IMR-90 (cell line): ENCODE measurements at regions not wholly inside any gene's neighbourhood (a gene's known extent, or its start where the extent isn't known, plus 50 kb on each side); places are given as distances from the start of the nearest gene placed in this dataset.
A peak's percentile ranks its signal among the peaks of the same experiment; 100 is the strongest.

ENCODE experiments used
- ATAC-seq: fragments of 200-7000 bp; cut with Tn5 transposase; 2 replicates; pipeline ENCODE4 v1.9.1; 2020; ENCODE audit warnings: low read depth, mild to moderate bottlenecking, moderate library complexity
- BruUV-seq: library from RNA; stranded (reverse); fragments of 400-500 nt; replicated peaks from 2 replicates; lab custom pipeline; 2021; lab: Mats Ljungman, UMichigan
- CTCF ChIA-PET: fragments of 300-600 bp; formaldehyde crosslinking; extraction: SDS; loops from one replicate; lab custom pipeline; 2021; ENCODE audit warnings: antibody characterized with exemption; lab: Yijun Ruan, JAX
- POLR2A ChIA-PET: fragments of 300-600 bp; sonication (Branson Sonifier 250); formaldehyde crosslinking; loops from one replicate; lab custom pipeline; 2022; ENCODE audit warnings: antibody characterized with exemption; ENCODE audit not compliant: unreplicated experiment; lab: Charles Lee
- DNase-seq: peaks from one replicate; pipeline ENCODE4 v3.0.0; 2013
- H2AFZ ChIP-seq: replicated peaks from 2 replicates; pipeline ENCODE3; 2013; ENCODE audit warnings: low read length, mild to moderate bottlenecking; ENCODE audit not compliant: poor library complexity
- H2AK5ac ChIP-seq: 2 replicates; pipeline ENCODE4 v1.6.1; 2013; ENCODE audit warnings: low read depth, low read length, inconsistent platforms
- H2AK9ac ChIP-seq: replicated peaks from 2 replicates; pipeline ENCODE3; 2013; ENCODE audit warnings: mild to moderate bottlenecking, low read depth, low read length, moderate library complexity; ENCODE audit not compliant: poor library complexity
- H2BK120ac ChIP-seq: 2 replicates; pipeline ENCODE4 v1.6.1; 2013; ENCODE audit warnings: low read depth, low read length, inconsistent platforms
- H2BK15ac ChIP-seq: 3 replicates; pipeline ENCODE4 v1.6.1; 2013; ENCODE audit warnings: low read depth, low read length, inconsistent platforms
- H2BK20ac ChIP-seq: 2 replicates; pipeline ENCODE4 v1.6.1; 2013; ENCODE audit warnings: low read depth, mild to moderate bottlenecking, inconsistent platforms, low read length, moderate library complexity
- H2BK5ac ChIP-seq: 2 replicates; pipeline ENCODE4 v1.6.1; 2013; ENCODE audit warnings: mild to moderate bottlenecking, low read depth, low read length, inconsistent platforms; ENCODE audit not compliant: poor library complexity, severe bottlenecking
- H3K14ac ChIP-seq: replicated peaks from 2 replicates; pipeline ENCODE4 v1.6.1; 2013; ENCODE audit warnings: low read depth, low read length, inconsistent platforms
- H3K18ac ChIP-seq: 2 replicates; pipeline ENCODE4 v1.6.1; 2013; ENCODE audit warnings: low read depth, low read length, control low read depth
- H3K23ac ChIP-seq: 2 replicates; pipeline ENCODE4 v1.6.1; 2013; ENCODE audit warnings: low read depth, low read length, inconsistent platforms
- H3K27ac ChIP-seq: 2 replicates; pipeline ENCODE4 v1.5.1; 2013; ENCODE audit warnings: mild to moderate bottlenecking, control low read depth, low read length; ENCODE audit not compliant: insufficient read depth
- H3K27me3 ChIP-seq: 2 replicates; pipeline ENCODE4 v1.6.1; 2013; ENCODE audit warnings: low read length; ENCODE audit not compliant: control insufficient read depth, insufficient read depth
- H3K36me3 ChIP-seq: 2 replicates; pipeline ENCODE4 v1.6.1; 2013; ENCODE audit warnings: low read length, mixed read lengths; ENCODE audit not compliant: control insufficient read depth, insufficient read depth
- H3K4ac ChIP-seq: 2 replicates; pipeline ENCODE4 v1.6.1; 2013; ENCODE audit warnings: low read depth, low read length, inconsistent platforms
- H3K4me1 ChIP-seq: 2 replicates; pipeline ENCODE4 v1.6.1; 2013; ENCODE audit warnings: low read length, mixed read lengths; ENCODE audit not compliant: control insufficient read depth, insufficient read depth
- H3K4me2 ChIP-seq: 2 replicates; pipeline ENCODE4 v1.6.1; 2013; ENCODE audit warnings: low read depth, mild to moderate bottlenecking, control low read depth, low read length, moderate library complexity
- H3K4me3 ChIP-seq: 2 replicates; pipeline ENCODE4 v1.5.1; 2013; ENCODE audit warnings: low read depth, mild to moderate bottlenecking, control low read depth, low read length, moderate library complexity; ENCODE audit not compliant: insufficient read depth
- H3K56ac ChIP-seq: 2 replicates; pipeline ENCODE4 v1.6.1; 2013; ENCODE audit warnings: low read length, inconsistent platforms; ENCODE audit not compliant: insufficient read depth; ENCODE audit errors: extremely low read depth
- H3K79me1 ChIP-seq, 2 experiments: 2 replicates each; pipeline ENCODE4 v1.6.1; 2013; ENCODE audit warnings: low read length in 2 of 2, inconsistent platforms in 1 of 2, low read depth in 1 of 2
- H3K9ac ChIP-seq: 2 replicates; pipeline ENCODE4 v1.6.1; 2013; ENCODE audit warnings: low read depth, low read length, control low read depth
- H3K9me1 ChIP-seq: 2 replicates; pipeline ENCODE4 v1.6.1; 2013; ENCODE audit warnings: low read length, inconsistent platforms; ENCODE audit not compliant: insufficient read depth
- H3K9me3 ChIP-seq: 2 replicates; pipeline ENCODE4 v1.6.1; 2013; ENCODE audit warnings: low read length; ENCODE audit not compliant: control insufficient read depth, insufficient read depth
- H4K20me1 ChIP-seq: 2 replicates; pipeline ENCODE4 v1.6.1; 2013; ENCODE audit warnings: low read length, inconsistent platforms; ENCODE audit not compliant: insufficient read depth
- H4K5ac ChIP-seq: 2 replicates; pipeline ENCODE4 v1.6.1; 2013; ENCODE audit warnings: mild to moderate bottlenecking, low read depth, low read length, control low read depth
- H4K8ac ChIP-seq, 2 experiments: 2 replicates each; pipeline ENCODE4 v1.6.1; 2013; ENCODE audit warnings: low read depth in 2 of 2, low read length in 2 of 2, control low read depth in 1 of 2, inconsistent platforms in 1 of 2
- H4K91ac ChIP-seq: 2 replicates; pipeline ENCODE4 v1.6.1; 2013; ENCODE audit warnings: low read depth, low read length, inconsistent platforms; ENCODE audit not compliant: insufficient read depth
- BHLHE40 ChIP-seq: fragments of 150-350 bp; IDR thresholded peaks from 2 replicates; pipeline ENCODE4 v1.6.1; 2016; ENCODE audit warnings: mild to moderate bottlenecking, low read depth, low read length
- CEBPB ChIP-seq: IDR thresholded peaks from 2 replicates; pipeline ENCODE4 v1.6.1; 2012; ENCODE audit warnings: low read depth, low read length, improper control_type of control experiment
- CHD1 ChIP-seq: IDR thresholded peaks from 2 replicates; pipeline ENCODE4 v1.6.1; 2012; ENCODE audit warnings: low read depth, low read length, improper control_type of control experiment
- FOS ChIP-seq: fragments of 150-350 bp; IDR thresholded peaks from 2 replicates; pipeline ENCODE4 v1.6.1; 2016; ENCODE audit warnings: low read depth, low read length
- MAFK ChIP-seq: IDR thresholded peaks from 2 replicates; pipeline ENCODE4 v1.6.1; 2012; ENCODE audit warnings: low read depth, low read length, improper control_type of control experiment
- MAZ ChIP-seq: IDR thresholded peaks from 2 replicates; pipeline ENCODE4 v1.6.1; 2012; ENCODE audit warnings: low read depth, mild to moderate bottlenecking, low read length, improper control_type of control experiment, moderate library complexity, borderline replicate concordance
- MXI1 ChIP-seq: IDR thresholded peaks from 2 replicates; pipeline ENCODE4 v1.6.1; 2012; ENCODE audit warnings: low read depth, mild to moderate bottlenecking, low read length, moderate library complexity, borderline replicate concordance
- NFE2L2 ChIP-seq: fragments of 150-350 bp; IDR thresholded peaks from 2 replicates; pipeline ENCODE4 v1.6.1; 2016; ENCODE audit warnings: low read depth, mild to moderate bottlenecking, low read length
- POLR2A ChIP-seq: IDR thresholded peaks from 2 replicates; pipeline ENCODE4 v1.6.1; 2012; ENCODE audit warnings: mild to moderate bottlenecking, low read depth, low read length
- RAD21 ChIP-seq: IDR thresholded peaks from 2 replicates; pipeline ENCODE4 v1.6.1; 2012; ENCODE audit warnings: low read length, improper control_type of control experiment
- RCOR1 ChIP-seq: IDR thresholded peaks from 2 replicates; pipeline ENCODE4 v1.6.1; 2012; ENCODE audit warnings: mild to moderate bottlenecking, low read length, improper control_type of control experiment; ENCODE audit not compliant: insufficient replicate concordance
- RFX5 ChIP-seq: IDR thresholded peaks from 2 replicates; pipeline ENCODE4 v1.8.0; 2012; ENCODE audit warnings: low read depth, mild to moderate bottlenecking, low read length, moderate library complexity
- SMC3 ChIP-seq: fragments of 150-350 bp; IDR thresholded peaks from 2 replicates; pipeline ENCODE4 v1.6.1; 2016; ENCODE audit warnings: low read depth, mild to moderate bottlenecking, antibody characterized with exemption, low read length, moderate library complexity
- WGBS, 2 experiments: methylation state at CpG; one replicate each; pipeline versions ENCODE4 v1.1.5 to v1.1.7; 2013; ENCODE audit warnings: missing lambda C conversion rate in 2 of 2; ENCODE audit not compliant: insufficient read length in 1 of 2; ENCODE audit errors: extremely low coverage in 2 of 2; 5-methylcytosine and 5-hydroxymethylcytosine counted together
- dilution Hi-C: fragments of 300-500 bp; cut with HindIII; formaldehyde crosslinking; loops from one replicate; pipeline ENCODE4 v1.14.3; 2018; ENCODE audit warnings: low sequenced_read_pairs; ENCODE audit not compliant: unreplicated experiment
- in situ Hi-C: fragments of 300-500 bp; cut with MboI; formaldehyde crosslinking; loops from 3 replicates; pipeline ENCODE4 v1.14.3; 2019; ENCODE audit warnings: low sequenced_read_pairs, inconsistent platforms, mixed read lengths
- intact Hi-C: fragments of 100-400 bp; cut with micrococcal nuclease; formaldehyde crosslinking; loops from 2 replicates; pipeline ENCODE4 v1.10.0; 2022
- TF ChIP-seq, protein P1 (sequence below): fragments of 150-350 bp; IDR thresholded peaks from 2 replicates; pipeline ENCODE4 v1.6.1; 2017; ENCODE audit warnings: mild to moderate bottlenecking, antibody characterized with exemption, low read length, low read depth
- TF ChIP-seq, protein P2 (sequence below): fragments of 150-350 bp; IDR thresholded peaks from 2 replicates; pipeline ENCODE4 v1.6.1; 2016; ENCODE audit warnings: low read depth, mild to moderate bottlenecking, low read length, moderate library complexity, borderline replicate concordance

DNA sequence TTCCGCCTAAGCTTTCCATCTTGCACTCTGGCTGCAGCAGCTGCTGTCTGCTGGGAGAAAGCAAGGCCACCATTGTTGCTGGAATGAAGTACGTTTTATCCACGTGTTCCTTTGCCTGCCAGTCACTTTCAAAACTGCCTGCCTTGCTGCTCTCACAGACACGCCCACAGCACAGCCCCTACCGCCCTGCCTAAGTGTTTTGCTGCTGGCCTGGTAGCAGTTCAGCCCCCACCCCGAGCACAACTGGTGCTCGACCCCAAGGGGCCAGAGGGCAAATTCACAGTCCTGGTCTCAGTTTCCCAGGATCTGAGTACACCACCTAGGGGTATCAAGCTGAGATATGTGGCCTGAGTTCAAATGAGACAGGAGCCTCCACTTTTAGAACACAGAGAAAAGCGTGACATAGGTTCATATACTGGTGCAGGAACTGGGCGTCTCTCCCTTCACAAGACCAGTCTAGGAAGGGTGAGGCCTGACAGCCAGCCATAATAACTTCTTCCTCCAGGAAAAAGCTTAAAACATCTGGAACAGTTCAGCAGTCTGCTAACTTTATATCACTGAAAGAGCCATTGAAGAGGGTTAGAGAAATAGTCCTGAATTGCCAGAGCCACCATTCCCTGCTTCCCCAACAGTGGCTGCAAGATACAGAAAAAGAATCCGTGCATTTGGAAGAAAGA is 1012.3 kb downstream of the ZPLD1 start:
- H4K20me1 ChIP-seq, result no peaks in the 10 kb centered on the region
- H3K27ac ChIP-seq, result no peak overlapping the region
- 20% methylated on average over 2 of the region's 10 CpGs; no CpG with 5 or more reads in 1 of the 2 experiments for WGBS, 2 experiments
- no peak for DNase-seq
- H3K56ac ChIP-seq, result no peak overlapping the region
- H2BK15ac ChIP-seq, result no peak overlapping the region
- dilution Hi-C loops, result no loop called here
- H2AK9ac ChIP-seq, result no peak overlapping the region
- no peak overlapping the region for H4K8ac ChIP-seq
- no peak overlapping the region for H3K9ac ChIP-seq
- no peaks in the 10 kb centered on the region for H3K9me1 ChIP-seq
- no peak overlapping the region for H2AK5ac ChIP-seq
- no peak overlapping the region for H3K14ac ChIP-seq
- H3K4me3 ChIP-seq, result no peak overlapping the region
- POLR2A ChIA-PET, result no interaction called here
- H2BK20ac ChIP-seq, result no peak overlapping the region
- H3K9me3 ChIP-seq, result peaks cover 4% of the 10 kb centered on the region; the same call in 1 of the 2 replicates
- BruUV-seq, result no TSS peak
- no peak overlapping the region for H2BK120ac ChIP-seq
- no peak overlapping the region for H3K23ac ChIP-seq
- H3K79me1 ChIP-seq, result no peaks in the 10 kb centered on the region
- no peak overlapping the region for H4K5ac ChIP-seq
- CTCF ChIA-PET, result no interaction called here
- no peaks in the 10 kb centered on the region for H3K36me3 ChIP-seq
- TF ChIP-seq MAFK (no peak), MAZ (no peak), CHD1 (no peak), POLR2A (no peak), FOS (no peak), RCOR1 (no peak), CEBPB (no peak), MXI1 (no peak), RFX5 (no peak), SMC3 (no peak), RAD21 (no peak), NFE2L2 (no peak), BHLHE40 (no peak)
- TF ChIP-seq, protein P1, sequence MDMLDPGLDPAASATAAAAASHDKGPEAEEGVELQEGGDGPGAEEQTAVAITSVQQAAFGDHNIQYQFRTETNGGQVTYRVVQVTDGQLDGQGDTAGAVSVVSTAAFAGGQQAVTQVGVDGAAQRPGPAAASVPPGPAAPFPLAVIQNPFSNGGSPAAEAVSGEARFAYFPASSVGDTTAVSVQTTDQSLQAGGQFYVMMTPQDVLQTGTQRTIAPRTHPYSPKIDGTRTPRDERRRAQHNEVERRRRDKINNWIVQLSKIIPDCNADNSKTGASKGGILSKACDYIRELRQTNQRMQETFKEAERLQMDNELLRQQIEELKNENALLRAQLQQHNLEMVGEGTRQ, result no peak
- TF ChIP-seq, protein P2, sequence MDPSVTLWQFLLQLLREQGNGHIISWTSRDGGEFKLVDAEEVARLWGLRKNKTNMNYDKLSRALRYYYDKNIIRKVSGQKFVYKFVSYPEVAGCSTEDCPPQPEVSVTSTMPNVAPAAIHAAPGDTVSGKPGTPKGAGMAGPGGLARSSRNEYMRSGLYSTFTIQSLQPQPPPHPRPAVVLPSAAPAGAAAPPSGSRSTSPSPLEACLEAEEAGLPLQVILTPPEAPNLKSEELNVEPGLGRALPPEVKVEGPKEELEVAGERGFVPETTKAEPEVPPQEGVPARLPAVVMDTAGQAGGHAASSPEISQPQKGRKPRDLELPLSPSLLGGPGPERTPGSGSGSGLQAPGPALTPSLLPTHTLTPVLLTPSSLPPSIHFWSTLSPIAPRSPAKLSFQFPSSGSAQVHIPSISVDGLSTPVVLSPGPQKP, result no peak
- H2BK5ac ChIP-seq, result no peak overlapping the region
- H2AFZ ChIP-seq, result peak overlapping the region; percentile 13
- H4K91ac ChIP-seq, result no peak overlapping the region
- in situ Hi-C loops, result no loop called here
- no peaks in the 10 kb centered on the region for H3K27me3 ChIP-seq
- no peaks in the 10 kb centered on the region for H3K4me1 ChIP-seq
- no peak overlapping the region for H3K4me2 ChIP-seq
- intact Hi-C loops, result no loop called here
- H3K18ac ChIP-seq, result no peak overlapping the region
- no peak overlapping the region for H3K4ac ChIP-seq
- no peak for ATAC-seq
